HCT116 (cell line): ENCODE measurements at regions not wholly inside any gene's neighbourhood (a gene's known extent, or its start where the extent isn't known, plus 50 kb on each side); places are given as distances from the start of the nearest gene placed in this dataset.

ENCODE experiments used
- ATAC-seq: fragments of 200-7000 bp; cut with Tn5 transposase; 2 replicates; pipeline ENCODE4 v1.9.1; 2020; ENCODE audit warnings: mild to moderate bottlenecking, moderate library complexity
- BruUV-seq: library from RNA; stranded (reverse); fragments of 400-500 nt; replicated peaks from 2 replicates; lab custom pipeline; 2021; lab: Mats Ljungman, UMichigan
- CTCF ChIA-PET: fragments of 300-600 bp; sonication (Branson Sonifier 250); formaldehyde crosslinking; loops from one replicate; lab custom pipeline; 2021; ENCODE audit warnings: antibody characterized with exemption; lab: Charles Lee
- POLR2A ChIA-PET: fragments of 300-600, 350-600 bp; sonication (Branson Sonifier 250); formaldehyde crosslinking; loops from one replicate; lab custom pipeline; 2021; ENCODE audit warnings: antibody characterized with exemption; lab: Charles Lee
- RAD21 ChIA-PET, 2 experiments: fragments of 300-600 bp; sonication (Branson Sonifier 250); formaldehyde crosslinking; loops; one replicate each; lab custom pipeline; 2023; ENCODE audit warnings: low total read pairs in 2 of 2; ENCODE audit not compliant: uncharacterized antibody in 2 of 2, unreplicated experiment in 2 of 2, low non-redundant PET in 1 of 2; lab: Charles Lee
- DNase-seq: peaks from one replicate; pipeline ENCODE4 v3.0.0-alpha.2; 2010; ENCODE audit warnings: low read depth, low spot score
- H2AFZ ChIP-seq: fragments of 200-600 bp; shearing (Covaris generic), sonication (generic); 2 replicates; pipeline ENCODE4 v1.6.1; 2017; ENCODE audit warnings: low read depth, mixed run types, mixed read lengths, antibody characterized with exemption, low read length; ENCODE audit not compliant: poor library complexity, severe bottlenecking
- H3K27ac ChIP-seq: 2 replicates; pipeline ENCODE4 v1.5.1; 2012; ENCODE audit warnings: low read depth, low read length
- H3K27me3 ChIP-seq: fragments of 200-600 bp; sonication (generic); 2 replicates; pipeline ENCODE4 v1.6.1; 2016; ENCODE audit warnings: mixed run types, low read length, mixed read lengths; ENCODE audit not compliant: insufficient read depth
- H3K36me3 ChIP-seq, 2 experiments: fragments of 200-500 bp in 1 of 2; fragments of 200-600 bp in 1 of 2; sonication (Bioruptor generic) in 1 of 2; sonication (generic) in 1 of 2; 2 replicates each; pipeline versions ENCODE4 v1.5.1 to v1.6.1; 2014 to 2016; ENCODE audit warnings: low read length in 2 of 2, inconsistent platforms in 1 of 2, mixed read lengths in 1 of 2, mixed run types in 1 of 2; ENCODE audit not compliant: insufficient read depth in 2 of 2, control insufficient read depth in 1 of 2
- H3K4me1 ChIP-seq, 2 experiments: fragments of 200-600 bp in 1 of 2; sonication (generic) in 1 of 2; 2 replicates each; pipeline versions ENCODE4 v1.5.1 to v1.6.1; 2012 to 2017; ENCODE audit warnings: low read length in 2 of 2, inconsistent platforms in 1 of 2, mild to moderate bottlenecking in 1 of 2, mixed read lengths in 1 of 2, mixed run types in 1 of 2, moderate library complexity in 1 of 2; ENCODE audit not compliant: insufficient read depth in 2 of 2, control insufficient read depth in 1 of 2
- H3K4me2 ChIP-seq: fragments of 200-600 bp; sonication (generic); 2 replicates; pipeline ENCODE4 v1.6.1; 2017; ENCODE audit warnings: mixed run types, low read length, mixed read lengths
- H3K4me3 ChIP-seq, 2 experiments: fragments of 200-600 bp in 1 of 2; sonication (generic) in 1 of 2; replicated peaks in 1 of 2; 2 replicates each; pipeline ENCODE4 v1.5.1; 2011 to 2016; ENCODE audit warnings: low read length in 2 of 2, control low read depth in 1 of 2, low read depth in 1 of 2, mild to moderate bottlenecking in 1 of 2, mixed read lengths in 1 of 2, mixed run types in 1 of 2
- H3K79me2 ChIP-seq: fragments of 200-600 bp; sonication (generic); 2 replicates; pipeline ENCODE4 v1.6.1; 2017; ENCODE audit warnings: mild to moderate bottlenecking, mixed run types, low read length, moderate library complexity, mixed read lengths; ENCODE audit not compliant: insufficient read depth
- H3K9ac ChIP-seq: fragments of 200-600 bp; sonication (generic); 2 replicates; pipeline ENCODE4 v1.6.1; 2016; ENCODE audit warnings: low read length, mixed read lengths
- H3K9me2 ChIP-seq: fragments of 200-600 bp; sonication (generic), shearing (Covaris generic); 2 replicates; pipeline ENCODE4 v1.6.1; 2017; ENCODE audit warnings: mixed run types, mild to moderate bottlenecking, moderate library complexity; ENCODE audit not compliant: insufficient read depth
- H3K9me3 ChIP-seq, 2 experiments: fragments of 200-500 bp in 1 of 2; fragments of 200-600 bp in 1 of 2; sonication (Bioruptor generic) in 1 of 2; sonication (generic) in 1 of 2; 2 replicates each; pipeline ENCODE4 v1.6.1; 2014 to 2017; ENCODE audit warnings: low read length in 2 of 2, mixed read lengths in 2 of 2, inconsistent platforms in 1 of 2, low read depth in 1 of 2, mild to moderate bottlenecking in 1 of 2, mixed run types in 1 of 2, moderate library complexity in 1 of 2; ENCODE audit not compliant: control insufficient read depth in 1 of 2, insufficient read depth in 1 of 2
- H4K20me1 ChIP-seq: fragments of 200-600 bp; sonication (generic), shearing (Covaris generic); 2 replicates; pipeline ENCODE4 v1.6.1; 2017; ENCODE audit warnings: mixed run types, mild to moderate bottlenecking, moderate library complexity; ENCODE audit not compliant: insufficient read depth
- CBX3 ChIP-seq: IDR thresholded peaks from 2 replicates; pipeline ENCODE4 v1.6.1; 2012; ENCODE audit warnings: low read depth
- CTCF ChIP-seq, 3 experiments: fragments of 200-600 bp in 1 of 3; sonication (generic) in 1 of 3; IDR thresholded peaks in 2 of 3; conservative IDR thresholded peaks in 1 of 3; 2 replicates each; pipeline ENCODE4 v1.5.1; 2012 to 2017; ENCODE audit warnings: low read depth in 2 of 3, low read length in 2 of 3, antibody characterized with exemption in 1 of 3, borderline replicate concordance in 1 of 3, control low read depth in 1 of 3, mild to moderate bottlenecking in 1 of 3, mixed read lengths in 1 of 3, mixed run types in 1 of 3, moderate library complexity in 1 of 3; ENCODE audit not compliant: insufficient read depth in 1 of 3
- ELF1 ChIP-seq: IDR thresholded peaks from 2 replicates; pipeline ENCODE4 v1.6.1; 2012; ENCODE audit warnings: low read depth, borderline replicate concordance
- EZH2 ChIP-seq: fragments of 200-600 bp; sonication (generic); IDR thresholded peaks from 2 replicates; pipeline ENCODE4 v1.6.1; 2017; ENCODE audit warnings: antibody characterized with exemption, mixed run types
- FOSL1 ChIP-seq: IDR thresholded peaks from 2 replicates; pipeline ENCODE4 v1.6.1; 2012; ENCODE audit warnings: low read depth
- JUND ChIP-seq: IDR thresholded peaks from 2 replicates; pipeline ENCODE4 v1.6.1; 2012
- RAD21 ChIP-seq: IDR thresholded peaks from 2 replicates; pipeline ENCODE4 v1.6.1; 2012; ENCODE audit warnings: low read depth, mild to moderate bottlenecking
- SIN3A ChIP-seq: IDR thresholded peaks from 2 replicates; pipeline ENCODE4 v1.6.1; 2012; ENCODE audit warnings: low read depth
- SP1 ChIP-seq: IDR thresholded peaks from 2 replicates; pipeline ENCODE4 v1.6.1; 2012; ENCODE audit warnings: low read depth
- TCF7L2 ChIP-seq: IDR thresholded peaks from 2 replicates; pipeline ENCODE4 v1.7.0; 2011; ENCODE audit warnings: borderline replicate concordance, inconsistent platforms; ENCODE audit not compliant: insufficient read depth, insufficient read length; ENCODE audit errors: extremely low read depth
- YY1 ChIP-seq: IDR thresholded peaks from 2 replicates; pipeline ENCODE4 v1.6.1; 2011; ENCODE audit warnings: low read length, low read depth, moderate library complexity, mild to moderate bottlenecking; ENCODE audit not compliant: insufficient replicate concordance; ENCODE audit errors: extremely low read depth
- ZNF274 ChIP-seq: fragments of 200-500 bp; sonication (Bioruptor generic); IDR thresholded peaks from 2 replicates; pipeline ENCODE4 v1.6.1; 2014; ENCODE audit warnings: mild to moderate bottlenecking, low read depth, low read length, inconsistent platforms
- intact Hi-C: fragments of 100-400 bp; cut with micrococcal nuclease; formaldehyde crosslinking; loops from 2 replicates; pipeline ENCODE4 v1.10.0; 2022
- TF ChIP-seq, protein P1 (sequence below): IDR thresholded peaks from 2 replicates; pipeline ENCODE4 v1.6.1; 2011; ENCODE audit warnings: mild to moderate bottlenecking, low read length, moderate library complexity; ENCODE audit not compliant: insufficient replicate concordance; ENCODE audit errors: extremely low read depth
- TF ChIP-seq, protein P2 (sequence below): IDR thresholded peaks from 2 replicates; pipeline ENCODE4 v1.6.1; 2012; ENCODE audit warnings: low read depth

GRCh38 chr4:148575577-148575976, 133.4 kb upstream of the NR3C2 start:
- Histone ChIP-seq H3K4me2 (no peak overlapping the region), H3K4me1 (no peaks in the 10 kb centered on the region), H3K27ac (no peak overlapping the region), H2AFZ (no peak overlapping the region), H4K20me1 (no peaks in the 10 kb centered on the region), H3K9ac (no peak overlapping the region), H3K27me3 (no peaks in the 10 kb centered on the region)
- intact Hi-C loops, result no loop called here
- RAD21 ChIA-PET, result no interaction called here
- ATAC-seq (no peak), DNase-seq (no peak)
- TF ChIP-seq YY1, result no peak
- no peak for TF ChIP-seq SP1
- no peak for TF ChIP-seq TCF7L2
- TF ChIP-seq, protein P1, sequence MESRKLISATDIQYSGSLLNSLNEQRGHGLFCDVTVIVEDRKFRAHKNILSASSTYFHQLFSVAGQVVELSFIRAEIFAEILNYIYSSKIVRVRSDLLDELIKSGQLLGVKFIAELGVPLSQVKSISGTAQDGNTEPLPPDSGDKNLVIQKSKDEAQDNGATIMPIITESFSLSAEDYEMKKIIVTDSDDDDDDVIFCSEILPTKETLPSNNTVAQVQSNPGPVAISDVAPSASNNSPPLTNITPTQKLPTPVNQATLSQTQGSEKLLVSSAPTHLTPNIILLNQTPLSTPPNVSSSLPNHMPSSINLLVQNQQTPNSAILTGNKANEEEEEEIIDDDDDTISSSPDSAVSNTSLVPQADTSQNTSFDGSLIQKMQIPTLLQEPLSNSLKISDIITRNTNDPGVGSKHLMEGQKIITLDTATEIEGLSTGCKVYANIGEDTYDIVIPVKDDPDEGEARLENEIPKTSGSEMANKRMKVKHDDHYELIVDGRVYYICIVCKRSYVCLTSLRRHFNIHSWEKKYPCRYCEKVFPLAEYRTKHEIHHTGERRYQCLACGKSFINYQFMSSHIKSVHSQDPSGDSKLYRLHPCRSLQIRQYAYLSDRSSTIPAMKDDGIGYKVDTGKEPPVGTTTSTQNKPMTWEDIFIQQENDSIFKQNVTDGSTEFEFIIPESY, result no peak
- TF ChIP-seq ELF1, result no peak
- TF ChIP-seq CBX3, result no peak
- TF ChIP-seq FOSL1, result no peak
- no peak for TF ChIP-seq RAD21
- TF ChIP-seq, protein P2, sequence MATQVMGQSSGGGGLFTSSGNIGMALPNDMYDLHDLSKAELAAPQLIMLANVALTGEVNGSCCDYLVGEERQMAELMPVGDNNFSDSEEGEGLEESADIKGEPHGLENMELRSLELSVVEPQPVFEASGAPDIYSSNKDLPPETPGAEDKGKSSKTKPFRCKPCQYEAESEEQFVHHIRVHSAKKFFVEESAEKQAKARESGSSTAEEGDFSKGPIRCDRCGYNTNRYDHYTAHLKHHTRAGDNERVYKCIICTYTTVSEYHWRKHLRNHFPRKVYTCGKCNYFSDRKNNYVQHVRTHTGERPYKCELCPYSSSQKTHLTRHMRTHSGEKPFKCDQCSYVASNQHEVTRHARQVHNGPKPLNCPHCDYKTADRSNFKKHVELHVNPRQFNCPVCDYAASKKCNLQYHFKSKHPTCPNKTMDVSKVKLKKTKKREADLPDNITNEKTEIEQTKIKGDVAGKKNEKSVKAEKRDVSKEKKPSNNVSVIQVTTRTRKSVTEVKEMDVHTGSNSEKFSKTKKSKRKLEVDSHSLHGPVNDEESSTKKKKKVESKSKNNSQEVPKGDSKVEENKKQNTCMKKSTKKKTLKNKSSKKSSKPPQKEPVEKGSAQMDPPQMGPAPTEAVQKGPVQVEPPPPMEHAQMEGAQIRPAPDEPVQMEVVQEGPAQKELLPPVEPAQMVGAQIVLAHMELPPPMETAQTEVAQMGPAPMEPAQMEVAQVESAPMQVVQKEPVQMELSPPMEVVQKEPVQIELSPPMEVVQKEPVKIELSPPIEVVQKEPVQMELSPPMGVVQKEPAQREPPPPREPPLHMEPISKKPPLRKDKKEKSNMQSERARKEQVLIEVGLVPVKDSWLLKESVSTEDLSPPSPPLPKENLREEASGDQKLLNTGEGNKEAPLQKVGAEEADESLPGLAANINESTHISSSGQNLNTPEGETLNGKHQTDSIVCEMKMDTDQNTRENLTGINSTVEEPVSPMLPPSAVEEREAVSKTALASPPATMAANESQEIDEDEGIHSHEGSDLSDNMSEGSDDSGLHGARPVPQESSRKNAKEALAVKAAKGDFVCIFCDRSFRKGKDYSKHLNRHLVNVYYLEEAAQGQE, result no peak
- no peak for TF ChIP-seq ZNF274
- no peak for TF ChIP-seq CTCF (IDR thresholded peaks at IDR 0.05 in 2 of 3, conservative IDR thresholded peaks at IDR 0.05 in 1 of 3; ENCODE audit: borderline replicate concordance in 1 of 3, insufficient read depth in 1 of 3, low read depth in 2 of 3, low read length in 2 of 3)
- TF ChIP-seq JUND, result no peak
- TF ChIP-seq SIN3A, result no peak
- TF ChIP-seq EZH2, result no peak
- TF ChIP-seq, all 23 proteins: peak for 0
- no peaks in the 10 kb centered on the region for H3K9me2 ChIP-seq
- no peaks in the 10 kb centered on the region for H3K9me3 ChIP-seq
- H3K4me3 ChIP-seq, result no peak overlapping the region
- no peaks in the 10 kb centered on the region for H3K79me2 ChIP-seq
- H3K36me3 ChIP-seq, result no peaks in the 10 kb centered on the region
- CTCF ChIA-PET, result no interaction called here
- POLR2A ChIA-PET, result no interaction called here
- BruUV-seq, result no TSS peak
